Ectodermal cell (in vitro differentiated cells): ENCODE measurements at regions not wholly inside any gene's neighbourhood (a gene's known extent, or its start where the extent isn't known, plus 50 kb on each side); places are given as distances from the start of the nearest gene placed in this dataset.

Experiments
- H3K27ac ChIP-seq: 2 replicates; pipeline ENCODE4 v1.7.0; 2013; ENCODE audit warnings: mild to moderate bottlenecking, low read depth, low read length; ENCODE audit not compliant: insufficient read depth, poor library complexity, severe bottlenecking
- H3K27me3 ChIP-seq: 2 replicates; pipeline ENCODE4 v1.7.0; 2013; ENCODE audit warnings: mild to moderate bottlenecking, low read length; ENCODE audit not compliant: insufficient read depth, control insufficient read depth, poor library complexity, severe bottlenecking
- H3K36me3 ChIP-seq: one replicate; pipeline ENCODE4 v1.7.0; 2013; ENCODE audit warnings: low read length; ENCODE audit not compliant: control insufficient read depth, insufficient read depth
- H3K4me1 ChIP-seq: one replicate; pipeline ENCODE4 v1.7.0; 2013; ENCODE audit warnings: low read length; ENCODE audit not compliant: control insufficient read depth, insufficient read depth
- H3K4me3 ChIP-seq: 2 replicates; pipeline ENCODE4 v1.7.0; 2013; ENCODE audit warnings: low read depth, low read length, control low read depth; ENCODE audit not compliant: insufficient read depth
- H3K9me3 ChIP-seq: 2 replicates; pipeline ENCODE4 v1.7.0; 2013; ENCODE audit warnings: mild to moderate bottlenecking, low read length, moderate library complexity; ENCODE audit not compliant: control insufficient read depth
- WGBS, 2 experiments: methylation state at CpG; one replicate each; pipeline ENCODE4 v1.1.7; 2013; ENCODE audit warnings: missing lambda C conversion rate in 2 of 2; 5-methylcytosine and 5-hydroxymethylcytosine counted together

- no peaks in the 10 kb centered on the region for H3K4me1 ChIP-seq
- H3K27me3 ChIP-seq, result no peaks in the 10 kb centered on the region
- WGBS, 2 experiments, result 94 to 100% methylated on average over 1 of the region's 1 CpG
- H3K36me3 ChIP-seq, result no peaks in the 10 kb centered on the region
- H3K9me3 ChIP-seq, result no peaks in the 10 kb centered on the region
- no peak overlapping the region for H3K27ac ChIP-seq
- H3K4me3 ChIP-seq, result no peak overlapping the region
Observed at GRCh38 chr16:64061621-64062020, 1060.2 kb downstream of the CDH11 start.

- Histone ChIP-seq H3K36me3 (no peaks in the 10 kb centered on the region), H3K27ac (no peak overlapping the region), H3K4me3 (no peak overlapping the region), H3K27me3 (no peaks in the 10 kb centered on the region), H3K4me1 (no peaks in the 10 kb centered on the region), H3K9me3 (no peaks in the 10 kb centered on the region)
- WGBS, 2 experiments, result 93 to 100% methylated on average over 2 to 3 of the region's 3 CpGs
Observed at GRCh38 chr16:64060631-64061030, 1061.2 kb downstream of the CDH11 start.

- 90 to 94% methylated on average over 3 of the region's 3 CpGs for WGBS, 2 experiments
- Histone ChIP-seq H3K27me3 (no peaks in the 10 kb centered on the region), H3K4me3 (no peak overlapping the region), H3K9me3 (no peaks in the 10 kb centered on the region), H3K27ac (no peak overlapping the region), H3K36me3 (no peaks in the 10 kb centered on the region), H3K4me1 (no peaks in the 10 kb centered on the region)
Observed at GRCh38 chr16:64058685-64059084, 1063.2 kb downstream of the CDH11 start.

- Histone ChIP-seq H3K4me1 (no peaks in the 10 kb centered on the region), H3K4me3 (no peak overlapping the region), H3K36me3 (no peaks in the 10 kb centered on the region), H3K27ac (no peak overlapping the region), H3K9me3 (no peaks in the 10 kb centered on the region), H3K27me3 (no peaks in the 10 kb centered on the region)
Observed at GRCh38 chr16:64051824-64052223, 1070.0 kb downstream of the CDH11 start.

- 93 to 100% methylated on average over 1 of the region's 1 CpG for WGBS, 2 experiments
- Histone ChIP-seq H3K27ac (no peak overlapping the region), H3K27me3 (no peaks in the 10 kb centered on the region), H3K36me3 (no peaks in the 10 kb centered on the region), H3K9me3 (no peaks in the 10 kb centered on the region), H3K4me3 (no peak overlapping the region), H3K4me1 (no peaks in the 10 kb centered on the region)
Observed at GRCh38 chr16:64047878-64048277, 1074.0 kb downstream of the CDH11 start.

- H3K36me3 ChIP-seq, result no peaks in the 10 kb centered on the region
- H3K27me3 ChIP-seq, result no peaks in the 10 kb centered on the region
- no peaks in the 10 kb centered on the region for H3K4me1 ChIP-seq
- H3K4me3 ChIP-seq, result no peak overlapping the region
- WGBS, 2 experiments, result 100% methylated on average over 1 of the region's 1 CpG; no CpG with 5 or more reads in 1 of the 2 experiments
- H3K27ac ChIP-seq, result no peak overlapping the region
- no peaks in the 10 kb centered on the region for H3K9me3 ChIP-seq
Observed at GRCh38 chr16:64047207-64047606, 1074.7 kb downstream of the CDH11 start.

- no peak overlapping the region for H3K27ac ChIP-seq
- H3K4me1 ChIP-seq, result no peaks in the 10 kb centered on the region
- no peaks in the 10 kb centered on the region for H3K27me3 ChIP-seq
- H3K36me3 ChIP-seq, result no peaks in the 10 kb centered on the region
- WGBS, 2 experiments, result 93 to 94% methylated on average over 2 of the region's 2 CpGs
- no peaks in the 10 kb centered on the region for H3K9me3 ChIP-seq
- no peak overlapping the region for H3K4me3 ChIP-seq
Observed at GRCh38 chr16:64035337-64035736, 1086.5 kb downstream of the CDH11 start.

- Histone ChIP-seq H3K4me1 (no peaks in the 10 kb centered on the region), H3K27ac (no peak overlapping the region), H3K36me3 (no peaks in the 10 kb centered on the region), H3K9me3 (no peaks in the 10 kb centered on the region), H3K27me3 (no peaks in the 10 kb centered on the region), H3K4me3 (no peak overlapping the region)
- 55 to 97% methylated on average over 1 to 3 of the region's 3 CpGs for WGBS, 2 experiments
Observed at GRCh38 chr16:64019339-64019738, 1102.5 kb downstream of the CDH11 start.

- H3K4me3 ChIP-seq, result no peak overlapping the region
- WGBS, 2 experiments, result 24 to 29% methylated on average over 1 of the region's 1 CpG
- no peaks in the 10 kb centered on the region for H3K9me3 ChIP-seq
- no peaks in the 10 kb centered on the region for H3K36me3 ChIP-seq
- H3K27ac ChIP-seq, result no peak overlapping the region
- no peaks in the 10 kb centered on the region for H3K4me1 ChIP-seq
- no peaks in the 10 kb centered on the region for H3K27me3 ChIP-seq
Observed at GRCh38 chr16:64017796-64018195, 1104.1 kb downstream of the CDH11 start.

GRCh38 chr16:64013856-64014255, 1108.0 kb downstream of the CDH11 start:
- WGBS, 2 experiments, result 100% methylated on average over 1 of the region's 1 CpG; no CpG with 5 or more reads in 1 of the 2 experiments

GRCh38 chr16:64012166-64012565, 1109.7 kb downstream of the CDH11 start:
- H3K36me3 ChIP-seq, result no peaks in the 10 kb centered on the region
- H3K9me3 ChIP-seq, result no peaks in the 10 kb centered on the region
- H3K4me1 ChIP-seq, result no peaks in the 10 kb centered on the region
- no peaks in the 10 kb centered on the region for H3K27me3 ChIP-seq
- WGBS, 2 experiments, result 89 to 95% methylated on average over 2 of the region's 2 CpGs
- no peak overlapping the region for H3K4me3 ChIP-seq
- no peak overlapping the region for H3K27ac ChIP-seq

More at GRCh38 chr16:64013856-64014255, 1108.0 kb downstream of the CDH11 start:
- Histone ChIP-seq H3K4me3 (no peak overlapping the region), H3K9me3 (no peaks in the 10 kb centered on the region), H3K27me3 (no peaks in the 10 kb centered on the region), H3K27ac (no peak overlapping the region), H3K4me1 (no peaks in the 10 kb centered on the region), H3K36me3 (no peaks in the 10 kb centered on the region)
